NCI-H82 (cell line): ENCODE measurements at regions not wholly inside any gene's neighbourhood (a gene's known extent, or its start where the extent isn't known, plus 50 kb on each side); places are given as distances from the start of the nearest gene placed in this dataset.

Source experiments
- DNase-seq: peaks from one replicate; lab custom pipeline; 2025; lab: John Stamatoyannopoulos, UW

GRCh38 chr7:81433206-81433605, 336.6 kb downstream of the HGF start:
- DNase-seq, result peak; percentile 32

- DNase-seq, result no peak
Observed at GRCh38 chr7:81430761-81431160, 339.1 kb downstream of the HGF start.

- peak; percentile 38 for DNase-seq
Observed at GRCh38 chr7:81430150-81430549, 339.7 kb downstream of the HGF start.

GRCh38 chr7:81427461-81427860, 342.4 kb downstream of the HGF start:
- DNase-seq, result no peak

- no peak for DNase-seq
Observed at GRCh38 chr7:81420526-81421226, 349.2 kb downstream of the HGF start.

- no peak for DNase-seq
Observed at GRCh38 chr7:81419731-81420130, 350.1 kb downstream of the HGF start.

- no peak for DNase-seq
Observed at GRCh38 chr7:81416659-81417058, 353.2 kb downstream of the HGF start.

- DNase-seq, result no peak
Observed at GRCh38 chr7:81415181-81415580, 354.7 kb downstream of the HGF start.

- DNase-seq, result no peak
Observed at GRCh38 chr7:81414411-81414810, 355.4 kb downstream of the HGF start.

- DNase-seq, result no peak
Observed at GRCh38 chr7:81410471-81411117, 359.3 kb downstream of the HGF start.

GRCh38 chr7:81408728-81409127, 361.1 kb downstream of the HGF start:
- DNase-seq, result no peak

GRCh38 chr7:81407094-81407493, 362.8 kb downstream of the HGF start:
- DNase-seq, result no peak

- DNase-seq, result no peak
Observed at GRCh38 chr7:81404669-81405068, 365.2 kb downstream of the HGF start.

- no peak for DNase-seq
Observed at GRCh38 chr7:81402227-81402626, 367.6 kb downstream of the HGF start.

- DNase-seq, result no peak
Observed at GRCh38 chr7:81399471-81399870, 370.4 kb downstream of the HGF start.

GRCh38 chr7:81394029-81394428, 375.8 kb downstream of the HGF start:
- DNase-seq, result no peak

- DNase-seq, result no peak
Observed at GRCh38 chr7:81393018-81393417, 376.8 kb downstream of the HGF start.

GRCh38 chr7:81385370-81385769, 384.5 kb downstream of the HGF start:
- no peak for DNase-seq

- DNase-seq, result no peak
Observed at GRCh38 chr7:81383846-81384245, 386.0 kb downstream of the HGF start.

GRCh38 chr7:81374641-81375040, 395.2 kb downstream of the HGF start:
- DNase-seq, result peak; percentile 84

- DNase-seq, result no peak
Observed at GRCh38 chr7:81370822-81371221, 399.0 kb downstream of the HGF start.

- no peak for DNase-seq
Observed at GRCh38 chr7:81367326-81367931, 402.4 kb downstream of the HGF start.

GRCh38 chr7:81366546-81366945, 403.3 kb downstream of the HGF start:
- DNase-seq, result no peak
